Activated naive CD4-positive, alpha-beta T cell treated with anti-CD3 and anti-CD28 coated beads, Interleukin-2, amount 50 U/mL, for 72 hours (primary cell): ENCODE measurements at regions not wholly inside any gene's neighbourhood (a gene's known extent, or its start where the extent isn't known, plus 50 kb on each side); places are given as distances from the start of the nearest gene placed in this dataset.
A peak's percentile ranks its signal among the peaks of the same experiment; 100 is the strongest.

Experiments used
- ATAC-seq, 2 donors: fragments of 150-1000 bp; cut with Tn5 transposase; 2 replicates each; pipeline ENCODE4 v1.10.0; 2021; ENCODE audit warnings: mild to moderate bottlenecking in 2 of 2, moderate library complexity in 2 of 2
- DNase-seq, 2 donors: peaks; one replicate each; pipeline ENCODE4 v3.0.0; 2021 to 2022; ENCODE audit warnings: low spot score in 2 of 2
- H3K27ac Mint-ChIP-seq, 2 donors: one replicate each; pipeline ENCODE4 v1.8.0; 2022; ENCODE audit warnings: mild to moderate bottlenecking in 2 of 2, mixed read lengths in 2 of 2
- H3K36me3 Mint-ChIP-seq, 2 donors: one replicate each; pipeline ENCODE4 v1.8.0; 2022; ENCODE audit warnings: mixed read lengths in 2 of 2
- H3K9me3 Mint-ChIP-seq, 2 donors: one replicate each; pipeline ENCODE4 v1.8.0; 2022; ENCODE audit warnings: mixed read lengths in 2 of 2

DNA sequence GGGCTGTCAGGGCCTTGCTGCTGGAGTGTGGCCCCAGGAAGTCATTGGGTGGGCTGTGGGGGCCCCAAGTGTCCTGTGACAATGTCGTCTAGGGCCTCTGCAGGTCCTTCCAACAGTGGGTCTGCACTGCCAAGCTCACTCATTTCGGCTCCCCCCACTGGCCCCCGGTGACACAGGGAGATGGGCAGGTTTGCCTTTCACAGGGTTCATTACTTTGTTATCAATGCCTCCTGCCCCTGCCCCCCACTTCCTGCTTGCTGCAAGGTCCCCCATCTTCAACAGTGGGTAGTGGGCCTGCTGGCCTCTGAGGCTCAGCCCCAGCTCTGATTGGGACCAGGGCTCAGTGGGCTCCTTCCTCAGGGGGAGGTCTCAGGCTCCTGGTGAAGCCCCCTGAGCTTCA, 149.8 kb downstream of the URI1 start:
- ATAC-seq (no peak), DNase-seq (no peak)
- Mint-ChIP-seq H3K9me3 (no peaks in the 10 kb centered on the region), H3K27ac (no peak overlapping the region), H3K36me3 (no peaks in the 10 kb centered on the region)

GRCh38 chr19:30092721-30093569, 150.9 kb downstream of the URI1 start:
- Mint-ChIP-seq H3K9me3 (no peaks in the 10 kb centered on the region), H3K27ac (no peak overlapping the region), H3K36me3 (no peaks in the 10 kb centered on the region)
- ATAC-seq (no peak), DNase-seq (no peak)

GRCh38 chr19:30093966-30094755, 152.1 kb downstream of the URI1 start:
- Mint-ChIP-seq H3K27ac (peak overlapping the region in 1 of 2 donors; percentile 78), H3K9me3 (no peaks in the 10 kb centered on the region), H3K36me3 (no peaks in the 10 kb centered on the region)
- DNase-seq (no peak), ATAC-seq (no peak)

DNA sequence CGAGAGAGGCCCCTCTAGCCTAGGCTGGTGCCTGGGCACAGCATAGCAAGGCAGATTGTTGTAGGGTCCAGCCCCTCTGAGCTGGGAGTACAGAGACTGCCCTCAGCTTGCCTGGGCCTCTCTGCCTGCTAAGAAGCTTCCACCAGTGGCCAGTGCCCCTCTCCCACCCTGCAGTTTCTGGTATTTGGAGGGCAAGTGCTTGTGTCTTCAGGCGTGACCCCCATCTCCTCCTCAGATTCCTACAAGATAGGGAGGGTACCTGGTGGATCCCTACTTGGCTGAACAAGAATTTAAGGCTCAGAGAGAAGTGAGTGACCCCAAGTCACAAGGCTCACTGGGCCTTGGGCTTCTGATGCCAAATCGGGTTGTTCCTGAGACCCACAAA, 152.7 kb downstream of the URI1 start:
- H3K27ac Mint-ChIP-seq = no peak overlapping the region
- H3K9me3 Mint-ChIP-seq = no peaks in the 10 kb centered on the region
- no peaks in the 10 kb centered on the region for H3K36me3 Mint-ChIP-seq
- no peak for ATAC-seq
- DNase-seq = no peak

- H3K27ac Mint-ChIP-seq = no peak overlapping the region
- DNase-seq = no peak
- no peaks in the 10 kb centered on the region for H3K36me3 Mint-ChIP-seq
- H3K9me3 Mint-ChIP-seq = no peaks in the 10 kb centered on the region
- ATAC-seq = no peak
Measured at GRCh38 chr19:30095171-30095570, 153.1 kb downstream of the URI1 start.

- Mint-ChIP-seq H3K9me3 (no peaks in the 10 kb centered on the region), H3K27ac (no peak overlapping the region), H3K36me3 (no peaks in the 10 kb centered on the region)
- DNase-seq = no peak
- no peak for ATAC-seq
Measured at GRCh38 chr19:30096596-30097370, 154.7 kb downstream of the URI1 start.

- Mint-ChIP-seq H3K27ac (no peak overlapping the region), H3K36me3 (no peaks in the 10 kb centered on the region), H3K9me3 (no peaks in the 10 kb centered on the region)
- DNase-seq = no peak
- no peak for ATAC-seq
Measured at GRCh38 chr19:30097746-30098280, 155.8 kb downstream of the URI1 start.

- DNase-seq (no peak), ATAC-seq (no peak)
- no peaks in the 10 kb centered on the region for H3K36me3 Mint-ChIP-seq
- no peaks in the 10 kb centered on the region for H3K9me3 Mint-ChIP-seq
- H3K27ac Mint-ChIP-seq = no peak overlapping the region
Measured at GRCh38 chr19:30102239-30102638, 160.2 kb downstream of the URI1 start.

GRCh38 chr19:30102666-30103065, 160.6 kb downstream of the URI1 start:
- no peaks in the 10 kb centered on the region for H3K36me3 Mint-ChIP-seq
- ATAC-seq (no peak), DNase-seq (no peak)
- no peaks in the 10 kb centered on the region for H3K9me3 Mint-ChIP-seq
- H3K27ac Mint-ChIP-seq = no peak overlapping the region

DNA sequence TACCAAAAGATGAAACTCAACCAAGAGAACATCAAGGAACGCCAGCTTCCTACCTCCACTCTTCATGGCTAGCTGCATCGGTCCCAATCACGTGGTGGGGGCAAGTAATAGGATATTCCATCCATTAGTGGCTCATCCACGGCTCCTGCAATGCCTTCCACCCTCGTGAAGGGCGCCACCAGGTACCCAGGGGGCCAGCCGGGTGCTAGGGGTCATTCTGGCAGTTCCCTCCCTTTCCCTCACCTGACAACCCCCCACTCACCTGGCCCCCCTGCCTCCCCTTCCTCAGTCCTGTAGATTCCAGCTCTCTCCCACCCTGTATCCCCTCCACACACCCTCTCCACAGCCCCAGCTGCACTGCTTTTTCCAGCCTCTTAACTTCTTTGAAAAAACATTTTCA, 161.9 kb downstream of the URI1 start:
- DNase-seq = no peak
- Mint-ChIP-seq H3K36me3 (no peaks in the 10 kb centered on the region), H3K9me3 (no peaks in the 10 kb centered on the region), H3K27ac (no peak overlapping the region)
- ATAC-seq = no peak

GRCh38 chr19:30105316-30105715, 163.3 kb downstream of the URI1 start:
- ATAC-seq = no peak
- DNase-seq = no peak
- H3K36me3 Mint-ChIP-seq = no peaks in the 10 kb centered on the region
- no peaks in the 10 kb centered on the region for H3K9me3 Mint-ChIP-seq
- no peak overlapping the region for H3K27ac Mint-ChIP-seq

GRCh38 chr19:30105727-30106126, 163.7 kb downstream of the URI1 start:
- DNase-seq (no peak), ATAC-seq (no peak)
- Mint-ChIP-seq H3K9me3 (no peaks in the 10 kb centered on the region), H3K36me3 (no peaks in the 10 kb centered on the region), H3K27ac (no peak overlapping the region)

GRCh38 chr19:30106417-30107095, 164.5 kb downstream of the URI1 start:
- Mint-ChIP-seq H3K27ac (peak overlapping the region in 1 of 2 donors; percentile 65), H3K36me3 (no peaks in the 10 kb centered on the region), H3K9me3 (no peaks in the 10 kb centered on the region)
- ATAC-seq (no peak), DNase-seq (no peak)

DNA sequence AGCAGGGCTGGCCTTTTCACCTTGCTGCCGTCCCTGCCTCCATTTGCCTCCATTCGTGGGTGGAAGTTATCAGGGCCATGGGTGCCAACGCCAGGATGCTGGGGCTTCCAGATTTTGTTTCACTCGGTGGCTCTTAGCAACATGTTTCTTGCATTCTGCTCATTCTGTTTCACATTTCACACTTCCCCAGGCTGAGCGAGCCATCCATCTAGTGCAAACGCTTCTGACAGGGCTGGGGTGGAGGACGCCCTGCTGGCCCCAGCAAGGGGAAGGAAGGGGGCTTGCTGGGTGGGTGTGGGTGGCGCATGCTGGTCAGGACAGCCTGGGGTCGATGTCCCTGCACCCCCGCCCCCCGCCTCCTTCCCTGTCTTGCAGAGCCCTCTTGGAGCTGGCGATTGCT, 165.2 kb downstream of the URI1 start:
- no peak for DNase-seq
- no peak for ATAC-seq
- H3K36me3 Mint-ChIP-seq = no peaks in the 10 kb centered on the region
- no peak overlapping the region for H3K27ac Mint-ChIP-seq
- H3K9me3 Mint-ChIP-seq = no peaks in the 10 kb centered on the region

GRCh38 chr19:30109565-30109964, 167.5 kb downstream of the URI1 start:
- DNase-seq (no peak), ATAC-seq (no peak)
- Mint-ChIP-seq H3K27ac (no peak overlapping the region), H3K9me3 (no peaks in the 10 kb centered on the region), H3K36me3 (no peaks in the 10 kb centered on the region)

DNA sequence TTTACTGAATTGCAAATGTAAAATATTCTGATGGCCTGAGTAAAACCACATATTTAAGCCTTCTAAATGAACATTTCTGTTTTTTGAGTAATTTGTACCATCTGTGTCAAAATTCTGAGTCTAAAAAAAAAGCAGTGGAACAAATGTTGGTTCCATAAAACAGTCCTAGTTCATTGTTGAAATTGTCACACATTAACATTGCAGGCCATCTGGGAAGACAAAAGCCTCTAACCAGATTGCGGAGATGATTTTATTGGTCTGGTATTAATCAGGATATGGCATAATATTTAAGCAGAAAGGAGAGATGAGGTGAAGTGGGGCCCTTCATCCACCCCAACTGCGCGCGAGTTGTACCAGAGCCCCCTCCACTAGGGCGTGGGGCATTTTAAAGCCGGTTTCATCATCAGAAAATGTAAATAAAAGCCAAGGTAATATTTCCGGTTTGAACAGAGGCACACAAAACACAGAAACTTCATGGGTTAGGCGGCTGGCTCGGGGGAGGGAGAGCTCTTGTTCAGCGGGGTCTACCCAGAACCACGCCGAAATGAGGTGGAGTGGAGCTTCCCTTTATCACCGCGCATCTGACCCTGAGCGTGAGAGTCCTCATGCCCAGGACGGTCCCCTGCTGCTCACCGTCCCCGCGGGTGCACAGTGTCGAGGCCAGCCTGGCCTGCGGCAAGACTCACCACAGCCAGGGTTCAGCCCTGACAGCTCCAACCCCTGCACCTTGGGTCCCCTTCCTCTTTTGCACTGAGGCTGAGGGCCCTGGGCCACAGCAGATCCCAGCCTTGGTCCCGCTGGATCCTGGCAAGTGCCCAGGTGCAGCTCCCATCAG, 169.2 kb downstream of the URI1 start:
- Mint-ChIP-seq H3K27ac (no peak overlapping the region), H3K9me3 (no peaks in the 10 kb centered on the region), H3K36me3 (no peaks in the 10 kb centered on the region)
- ATAC-seq (no peak), DNase-seq (no peak)
